Retinal pigment epithelial cell (primary cell): ENCODE measurements at regions not wholly inside any gene's neighbourhood (a gene's known extent, or its start where the extent isn't known, plus 50 kb on each side); places are given as distances from the start of the nearest gene placed in this dataset.

Experiments used
- DNase-seq: peaks from one replicate; pipeline ENCODE4 v3.0.0-alpha.2; 2010; ENCODE audit warnings: low read depth
- H3K4me3 ChIP-seq: 2 replicates; pipeline ENCODE4 v1.5.1; 2011; ENCODE audit warnings: mild to moderate bottlenecking, low read length, control low read depth, moderate library complexity
- TF ChIP-seq, protein P1 (sequence below): conservative IDR thresholded peaks from 2 replicates; pipeline ENCODE4 v1.5.1; 2011; ENCODE audit warnings: low read depth, low read length, control low read depth, inconsistent platforms

DNA sequence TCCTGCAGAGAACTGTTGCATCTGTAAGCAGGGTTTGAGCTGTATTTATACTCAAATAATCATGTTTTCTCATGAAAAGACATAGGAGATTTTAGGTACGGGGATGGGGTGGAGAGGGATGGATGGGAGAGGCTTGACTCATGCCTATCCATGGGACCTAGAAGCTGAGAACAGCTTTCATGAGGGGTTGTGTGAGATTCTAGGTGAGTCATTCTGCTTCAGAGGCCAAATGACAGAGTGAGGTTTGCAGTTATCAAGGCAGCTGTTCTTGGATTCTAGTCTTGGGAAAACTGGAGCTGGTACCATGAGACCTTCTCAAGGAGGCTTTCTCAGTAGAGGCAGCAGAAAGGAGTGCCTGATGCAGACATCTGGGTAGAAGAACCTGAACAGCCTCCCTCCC is 746.9 kb downstream of the TYW1 start:
- H3K4me3 ChIP-seq: no peak overlapping the region
- no peak for DNase-seq
- TF ChIP-seq, protein P1, sequence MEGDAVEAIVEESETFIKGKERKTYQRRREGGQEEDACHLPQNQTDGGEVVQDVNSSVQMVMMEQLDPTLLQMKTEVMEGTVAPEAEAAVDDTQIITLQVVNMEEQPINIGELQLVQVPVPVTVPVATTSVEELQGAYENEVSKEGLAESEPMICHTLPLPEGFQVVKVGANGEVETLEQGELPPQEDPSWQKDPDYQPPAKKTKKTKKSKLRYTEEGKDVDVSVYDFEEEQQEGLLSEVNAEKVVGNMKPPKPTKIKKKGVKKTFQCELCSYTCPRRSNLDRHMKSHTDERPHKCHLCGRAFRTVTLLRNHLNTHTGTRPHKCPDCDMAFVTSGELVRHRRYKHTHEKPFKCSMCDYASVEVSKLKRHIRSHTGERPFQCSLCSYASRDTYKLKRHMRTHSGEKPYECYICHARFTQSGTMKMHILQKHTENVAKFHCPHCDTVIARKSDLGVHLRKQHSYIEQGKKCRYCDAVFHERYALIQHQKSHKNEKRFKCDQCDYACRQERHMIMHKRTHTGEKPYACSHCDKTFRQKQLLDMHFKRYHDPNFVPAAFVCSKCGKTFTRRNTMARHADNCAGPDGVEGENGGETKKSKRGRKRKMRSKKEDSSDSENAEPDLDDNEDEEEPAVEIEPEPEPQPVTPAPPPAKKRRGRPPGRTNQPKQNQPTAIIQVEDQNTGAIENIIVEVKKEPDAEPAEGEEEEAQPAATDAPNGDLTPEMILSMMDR: no peak

DNA sequence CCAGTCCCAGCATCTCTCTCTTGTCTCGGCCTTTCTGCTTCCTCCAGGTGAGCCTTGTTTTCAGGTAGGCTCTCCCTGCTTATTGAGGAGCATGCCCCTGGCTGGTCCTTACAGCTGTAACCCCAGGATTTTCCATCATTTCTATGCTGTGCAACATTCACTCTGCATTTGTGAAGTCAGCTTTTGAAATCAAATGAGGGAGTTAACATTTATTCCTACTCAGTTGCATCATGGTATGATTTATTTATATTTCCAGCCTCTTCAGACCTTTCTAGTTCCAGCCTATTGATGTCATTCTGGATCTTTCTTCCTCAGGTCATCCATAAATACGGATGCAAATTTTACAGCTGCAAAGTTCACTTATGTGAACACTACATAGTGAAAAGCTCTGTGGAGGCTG is 755.6 kb downstream of the TYW1 start:
- H3K4me3 ChIP-seq: no peak overlapping the region
- TF ChIP-seq, protein P1: no peak
- no peak for DNase-seq

DNA sequence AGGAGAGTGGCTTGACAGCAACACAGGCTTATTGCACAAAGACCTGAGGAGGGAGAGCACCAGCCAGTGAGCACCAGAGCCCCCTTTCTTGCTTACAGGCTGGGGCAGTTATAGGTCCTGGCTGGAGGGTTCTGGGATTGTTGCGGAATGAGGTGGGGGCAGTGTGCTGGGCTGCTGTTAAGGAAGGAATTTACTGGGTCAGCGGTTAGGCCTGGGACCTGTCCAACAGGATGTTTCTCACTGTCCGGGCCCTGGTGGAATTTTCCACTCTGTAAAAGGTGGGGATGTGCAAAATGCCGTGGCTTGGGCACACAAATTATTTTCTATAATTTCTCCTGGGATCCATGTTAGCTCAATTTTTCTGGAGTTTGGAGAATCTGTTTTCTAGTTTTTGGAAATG is 757.3 kb downstream of the TYW1 start:
- DNase-seq: no peak
- TF ChIP-seq, protein P1: no peak
- H3K4me3 ChIP-seq: no peak overlapping the region

DNA sequence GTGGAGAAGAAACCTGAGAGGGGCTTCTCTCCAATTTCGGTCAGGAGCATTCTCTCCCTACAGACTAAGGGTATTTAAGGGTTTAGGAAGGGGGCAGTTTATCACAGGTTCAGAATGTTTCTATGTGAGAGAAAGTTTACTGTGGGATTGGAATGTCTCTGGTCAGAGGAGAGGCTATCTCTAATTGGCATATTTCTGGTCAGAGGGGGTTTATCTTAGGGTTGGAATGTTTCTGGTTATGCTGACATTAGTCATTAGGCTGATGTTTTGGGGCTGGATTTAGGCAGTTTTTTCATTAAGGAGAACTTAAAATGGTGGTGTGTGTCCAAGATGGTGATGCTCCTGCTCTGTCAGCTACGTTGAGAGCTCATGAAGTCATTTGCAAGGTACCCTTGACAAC is 758.0 kb downstream of the TYW1 start:
- no peak for DNase-seq
- TF ChIP-seq, protein P1: no peak
- no peak overlapping the region for H3K4me3 ChIP-seq

DNA sequence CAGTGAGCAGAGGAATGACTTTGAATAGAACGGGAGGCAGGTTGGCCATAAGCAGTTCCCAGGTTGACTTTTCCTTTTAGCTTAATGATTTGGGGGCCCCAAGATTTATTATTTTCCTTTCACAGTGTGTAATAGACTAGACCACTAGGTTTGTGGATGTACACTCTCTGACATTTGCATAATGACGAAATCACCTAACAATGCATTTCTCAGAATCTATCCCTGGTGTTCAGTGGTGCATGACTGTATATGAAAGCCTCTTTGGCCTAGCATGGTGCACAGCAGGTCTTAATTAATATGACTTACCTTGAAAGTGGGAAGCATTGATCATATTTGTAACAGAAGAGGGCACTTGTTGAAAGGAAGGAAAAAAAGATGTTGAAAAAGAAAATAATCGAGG is 761.9 kb downstream of the TYW1 start:
- no peak for DNase-seq
- TF ChIP-seq, protein P1: no peak
- no peak overlapping the region for H3K4me3 ChIP-seq

DNA sequence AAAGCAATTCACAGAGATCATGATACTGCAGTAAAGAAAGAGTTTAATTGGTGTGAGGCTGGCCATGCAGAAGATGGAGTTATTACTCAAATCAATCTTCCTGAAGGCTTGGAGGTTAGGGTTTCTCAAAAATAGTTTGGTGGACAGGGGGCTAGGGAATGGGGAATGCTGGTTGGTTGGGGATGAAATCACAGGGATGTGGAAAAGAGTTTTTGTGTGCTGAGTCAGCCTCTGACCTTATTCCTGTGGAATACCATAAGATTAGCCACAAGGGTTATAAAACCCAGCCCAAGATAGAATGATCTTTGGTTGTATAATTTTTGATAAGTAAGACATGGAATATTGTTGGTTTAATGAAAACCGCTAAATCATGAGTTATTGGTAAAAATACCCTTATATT is 764.3 kb downstream of the TYW1 start:
- DNase-seq: no peak
- TF ChIP-seq, protein P1: no peak
- no peak overlapping the region for H3K4me3 ChIP-seq

DNA sequence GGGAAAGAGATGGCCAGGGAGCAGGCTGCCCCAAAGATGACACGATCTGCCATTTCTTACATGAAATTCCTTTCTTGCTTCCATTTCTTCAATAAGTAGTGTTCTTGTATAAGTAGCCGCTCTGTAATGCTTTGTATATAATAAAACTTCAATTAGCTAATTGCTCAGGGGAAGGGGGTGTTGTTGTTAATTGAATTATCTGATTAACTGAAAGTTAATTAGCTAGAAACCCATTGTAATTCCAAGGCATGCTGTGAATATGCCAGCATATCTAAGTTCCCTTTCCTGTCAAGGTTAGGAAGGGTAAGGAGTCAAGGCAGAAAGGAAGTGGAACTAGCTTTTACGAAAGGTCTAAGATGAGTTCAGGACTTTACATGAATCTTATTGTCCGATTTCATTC is 765.9 kb downstream of the TYW1 start:
- TF ChIP-seq, protein P1: no peak
- no peak overlapping the region for H3K4me3 ChIP-seq
- no peak for DNase-seq
